Keratinocyte (primary cell): ENCODE measurements at regions not wholly inside any gene's neighbourhood (a gene's known extent, or its start where the extent isn't known, plus 50 kb on each side); places are given as distances from the start of the nearest gene placed in this dataset.

Experiments
- DNase-seq: peaks from one replicate; pipeline ENCODE4 v3.0.0-alpha.2; 2011; ENCODE audit warnings: low read depth, missing footprints, low spot score
- FAIRE-seq: peaks from 2 replicates; lab custom pipeline; 2011; peaks lifted over from hg19 to GRCh38; lab: Jason Lieb, UNC
- H2AFZ ChIP-seq: 2 replicates; pipeline ENCODE4 v1.6.0; 2012; ENCODE audit warnings: low read length, control low read depth, inconsistent platforms; ENCODE audit not compliant: control insufficient read depth
- H3K27ac ChIP-seq: 2 replicates; pipeline ENCODE4 v1.5.1; 2011; ENCODE audit warnings: low read length; ENCODE audit not compliant: control insufficient read depth, insufficient read depth
- H3K27me3 ChIP-seq: 3 replicates; pipeline ENCODE4 v1.6.0; 2011; ENCODE audit warnings: low read length; ENCODE audit not compliant: control insufficient read depth, insufficient read depth; ENCODE audit errors: extremely low read depth
- H3K36me3 ChIP-seq, 2 experiments: 2 replicates in 1 of 2; 3 replicates in 1 of 2; pipeline ENCODE4 v1.5.1; 2011; ENCODE audit warnings: low read length in 2 of 2, mild to moderate bottlenecking in 1 of 2; ENCODE audit not compliant: control insufficient read depth in 2 of 2, insufficient read depth in 2 of 2; ENCODE audit errors: extremely low read depth in 1 of 2
- H3K4me1 ChIP-seq: 3 replicates; pipeline ENCODE4 v1.5.1; 2011; ENCODE audit warnings: low read length; ENCODE audit not compliant: control insufficient read depth, insufficient read depth; ENCODE audit errors: extremely low read depth
- H3K4me2 ChIP-seq: 3 replicates; pipeline ENCODE4 v1.6.0; 2011; ENCODE audit warnings: low read depth, low read length; ENCODE audit not compliant: control insufficient read depth, insufficient read depth; ENCODE audit errors: extremely low read depth
- H3K4me3 ChIP-seq, 3 experiments: fragments of 200-600 bp in 1 of 3; sonication (generic) in 1 of 3; 2 replicates in 2 of 3; 3 replicates in 1 of 3; pipeline ENCODE4 v1.5.1; 2011 to 2016; ENCODE audit warnings: low read length in 3 of 3, mild to moderate bottlenecking in 3 of 3, control low read depth in 2 of 3, inconsistent platforms in 1 of 3, low read depth in 1 of 3, mixed read lengths in 1 of 3, mixed run types in 1 of 3, moderate library complexity in 1 of 3; ENCODE audit not compliant: control insufficient read depth in 2 of 3, insufficient read depth in 2 of 3; ENCODE audit errors: extremely low read depth in 1 of 3
- H3K79me2 ChIP-seq: 2 replicates; pipeline ENCODE4 v1.6.0; 2012; ENCODE audit warnings: low read length; ENCODE audit not compliant: control insufficient read depth, insufficient read depth
- H3K9ac ChIP-seq: 3 replicates; pipeline ENCODE4 v1.6.0; 2011; ENCODE audit warnings: low read length; ENCODE audit not compliant: control insufficient read depth, insufficient read depth; ENCODE audit errors: extremely low read depth
- H3K9me1 ChIP-seq: 3 replicates; pipeline ENCODE4 v1.6.0; 2011; ENCODE audit warnings: low read length; ENCODE audit not compliant: control insufficient read depth, insufficient read depth; ENCODE audit errors: extremely low read depth
- H3K9me3 ChIP-seq: 2 replicates; pipeline ENCODE4 v1.5.1; 2012; ENCODE audit warnings: low read depth, low read length; ENCODE audit not compliant: control insufficient read depth
- H4K20me1 ChIP-seq: 3 replicates; pipeline ENCODE4 v1.6.0; 2011; ENCODE audit warnings: low read length; ENCODE audit not compliant: control insufficient read depth, insufficient read depth; ENCODE audit errors: extremely low read depth
- CTCF ChIP-seq, 3 experiments: IDR thresholded peaks in 1 of 3; conservative IDR thresholded peaks in 1 of 3; optimal IDR thresholded peaks in 1 of 3; 2 replicates in 2 of 3; 3 replicates in 1 of 3; pipeline versions ENCODE3 to v1.5.1; 2011; ENCODE audit warnings: low read length in 3 of 3, mild to moderate bottlenecking in 3 of 3, moderate library complexity in 2 of 3, control low read depth in 1 of 3, inconsistent platforms in 1 of 3; ENCODE audit not compliant: insufficient read depth in 2 of 3; ENCODE audit errors: extremely low read depth in 1 of 3
- EZH2 ChIP-seq: IDR thresholded peaks from one replicate; pipeline ENCODE4 v1.6.1; 2012; ENCODE audit warnings: inconsistent platforms, mild to moderate bottlenecking, low read length, moderate library complexity
- dilution Hi-C: fragments of 300-500 bp; cut with MboI; formaldehyde crosslinking; loops from one replicate; pipeline ENCODE4 v1.7.0; 2020; ENCODE audit warnings: low sequenced_read_pairs; ENCODE audit not compliant: extremely low pct_ligation_motif_present

- no peaks in the 10 kb centered on the region for H3K79me2 ChIP-seq
- H2AFZ ChIP-seq: no peak overlapping the region
- DNase-seq (no peak), FAIRE-seq (no peak)
- no peaks in the 10 kb centered on the region for H3K9me3 ChIP-seq
- dilution Hi-C loops: no loop called here
- TF ChIP-seq EZH2 (no peak), CTCF (optimal IDR thresholded peaks at IDR 0.05 in 1 of 3, IDR thresholded peaks at IDR 0.05 in 1 of 3, conservative IDR thresholded peaks at IDR 0.05 in 1 of 3; ENCODE audit: extremely low read depth in 1 of 3, insufficient read depth in 2 of 3, low read length in 3 of 3) (no peak)
- H3K27ac ChIP-seq: no peak overlapping the region
- H3K4me1 ChIP-seq: no peaks in the 10 kb centered on the region
- no peak overlapping the region for H3K4me2 ChIP-seq
- no peaks in the 10 kb centered on the region for H3K9me1 ChIP-seq
- H3K9ac ChIP-seq: no peak overlapping the region
- no peaks in the 10 kb centered on the region for H4K20me1 ChIP-seq
- no peaks in the 10 kb centered on the region for H3K27me3 ChIP-seq
- no peak overlapping the region for H3K4me3 ChIP-seq
- H3K36me3 ChIP-seq: no peaks in the 10 kb centered on the region
These were observed 691.3 kb downstream of the TSN start for GRCh38 chr2:122446761-122447160.

GRCh38 chr2:122447237-122447636 lies 691.8 kb downstream of the TSN start:
- Histone ChIP-seq H4K20me1 (no peaks in the 10 kb centered on the region), H3K9me3 (no peaks in the 10 kb centered on the region), H3K9ac (no peak overlapping the region), H3K4me3 (no peak overlapping the region), H3K4me2 (no peak overlapping the region), H3K27ac (no peak overlapping the region), H3K27me3 (no peaks in the 10 kb centered on the region), H3K36me3 (no peaks in the 10 kb centered on the region), H2AFZ (no peak overlapping the region), H3K4me1 (no peaks in the 10 kb centered on the region), H3K79me2 (no peaks in the 10 kb centered on the region), H3K9me1 (no peaks in the 10 kb centered on the region)
- dilution Hi-C loops: no loop called here
- no peak for FAIRE-seq
- DNase-seq: no peak
- no peak for TF ChIP-seq CTCF (optimal IDR thresholded peaks at IDR 0.05 in 1 of 3, IDR thresholded peaks at IDR 0.05 in 1 of 3, conservative IDR thresholded peaks at IDR 0.05 in 1 of 3; ENCODE audit: extremely low read depth in 1 of 3, insufficient read depth in 2 of 3, low read length in 3 of 3)
- TF ChIP-seq EZH2: no peak
